WTC11 (cell line): ENCODE measurements at regions not wholly inside any gene's neighbourhood (a gene's known extent, or its start where the extent isn't known, plus 50 kb on each side); places are given as distances from the start of the nearest gene placed in this dataset.

Experiments used
- ATAC-seq: fragments of 200-7000 bp; cut with Tn5 transposase; 2 replicates; pipeline ENCODE4 v1.10.0; 2021; ENCODE audit warnings: mild to moderate bottlenecking, moderate library complexity
- CTCF ChIA-PET: fragments of 300-600 bp; sonication (Branson Sonifier 250); formaldehyde crosslinking; loops from one replicate; lab custom pipeline; 2021; ENCODE audit warnings: antibody characterized with exemption; lab: Charles Lee
- POLR2A ChIA-PET: fragments of 350-600 bp; sonication (Branson Sonifier 250); formaldehyde crosslinking; loops from one replicate; lab custom pipeline; 2021; ENCODE audit warnings: antibody characterized with exemption; lab: Charles Lee
- DNase-seq: peaks from one replicate; pipeline ENCODE4 v3.0.0; 2021; ENCODE audit warnings: low spot score
- H3K27ac Mint-ChIP-seq: 2 replicates; pipeline ENCODE4 v1.8.0; 2021; ENCODE audit warnings: mixed read lengths
- H3K27me3 Mint-ChIP-seq: 2 replicates; pipeline ENCODE4 v1.8.0; 2021; ENCODE audit warnings: low read depth, mild to moderate bottlenecking, moderate library complexity, mixed read lengths
- H3K36me3 Mint-ChIP-seq: 2 replicates; pipeline ENCODE4 v1.8.0; 2021; ENCODE audit warnings: mixed read lengths
- H3K4me1 Mint-ChIP-seq: 2 replicates; pipeline ENCODE4 v1.8.0; 2022; ENCODE audit warnings: mixed read lengths
- H3K4me3 Mint-ChIP-seq: 2 replicates; pipeline ENCODE4 v1.8.0; 2021; ENCODE audit warnings: mild to moderate bottlenecking, moderate library complexity, mixed read lengths
- H3K9me3 Mint-ChIP-seq: 2 replicates; pipeline ENCODE4 v1.8.0; 2021; ENCODE audit warnings: mixed read lengths
- ESRRA ChIP-seq: sonication (generic); formaldehyde crosslinking; IDR thresholded peaks from 2 replicates; pipeline ENCODE4 v1.8.1; 2022; ENCODE audit warnings: mild to moderate bottlenecking, missing genetic modification reagents, borderline replicate concordance
- FOXP1 ChIP-seq: sonication (generic); formaldehyde crosslinking; IDR thresholded peaks from 2 replicates; pipeline ENCODE4 v1.8.0; 2022; ENCODE audit warnings: missing genetic modification reagents, mild to moderate bottlenecking, moderate library complexity, borderline replicate concordance
- GRHL2 ChIP-seq: fragments of 250-450 bp; sonication (Bioruptor Pico); IDR thresholded peaks from 2 replicates; pipeline ENCODE4 v1.8.0; 2022; ENCODE audit warnings: mild to moderate bottlenecking, moderate library complexity; ENCODE audit not compliant: insufficient replicate concordance, severe bottlenecking
- NFATC4 ChIP-seq: fragments of 250-450 bp; sonication (Bioruptor Pico); IDR thresholded peaks from 2 replicates; pipeline ENCODE4 v1.9.0; 2021; ENCODE audit warnings: mild to moderate bottlenecking
- NFE2L1 ChIP-seq: sonication (generic); formaldehyde crosslinking; IDR thresholded peaks from 2 replicates; pipeline ENCODE4 v1.8.1; 2023; ENCODE audit warnings: missing genetic modification reagents
- NR3C1 ChIP-seq: sonication (generic); formaldehyde crosslinking; conservative IDR thresholded peaks from 2 replicates; pipeline ENCODE4 v1.8.1; 2023; ENCODE audit warnings: low read depth, mild to moderate bottlenecking, missing genetic modification reagents
- OVOL2 ChIP-seq: fragments of 250-450 bp; sonication (Bioruptor Pico); IDR thresholded peaks from 2 replicates; pipeline ENCODE4 v1.9.0; 2021; ENCODE audit warnings: mild to moderate bottlenecking, borderline replicate concordance
- RELA ChIP-seq: sonication (generic); formaldehyde crosslinking; IDR thresholded peaks from 2 replicates; pipeline ENCODE4 v1.8.1; 2022; ENCODE audit warnings: missing genetic modification reagents, mild to moderate bottlenecking, borderline replicate concordance
- ZNF219 ChIP-seq: sonication (generic); formaldehyde crosslinking; IDR thresholded peaks from 2 replicates; pipeline ENCODE4 v1.8.0; 2023; ENCODE audit warnings: missing genetic modification reagents, mild to moderate bottlenecking, borderline replicate concordance
- ZNF416 ChIP-seq: fragments of 250-450 bp; sonication (Bioruptor Pico); IDR thresholded peaks from 2 replicates; pipeline ENCODE4 v1.9.0; 2021; ENCODE audit warnings: mild to moderate bottlenecking, inconsistent platforms
- ZNF423 ChIP-seq: fragments of 250-450 bp; sonication (Bioruptor Pico); IDR thresholded peaks from 2 replicates; pipeline ENCODE4 v2.1.2; 2022; ENCODE audit warnings: mild to moderate bottlenecking, moderate library complexity
- TF ChIP-seq, protein P1 (sequence below): fragments of 250-450 bp; sonication (Bioruptor Pico); IDR thresholded peaks from 2 replicates; pipeline ENCODE4 v1.9.0; 2021; ENCODE audit warnings: mild to moderate bottlenecking, borderline replicate concordance
- TF ChIP-seq, protein P2 (sequence below): sonication (generic); formaldehyde crosslinking; IDR thresholded peaks from 2 replicates; pipeline ENCODE4 v1.8.0; 2022; ENCODE audit warnings: mild to moderate bottlenecking, missing genetic modification reagents
- TF ChIP-seq, protein P3 (sequence below): sonication (generic); formaldehyde crosslinking; IDR thresholded peaks from 2 replicates; pipeline ENCODE4 v1.8.1; 2022; ENCODE audit warnings: low read depth, missing genetic modification reagents, borderline replicate concordance
- TF ChIP-seq, protein P4 (sequence below): sonication (generic); formaldehyde crosslinking; IDR thresholded peaks from 2 replicates; pipeline ENCODE4 v1.8.0; 2022; ENCODE audit warnings: missing genetic modification reagents
- TF ChIP-seq, protein P5 (sequence below): sonication (generic); formaldehyde crosslinking; IDR thresholded peaks from 2 replicates; pipeline ENCODE4 v1.8.0; 2023; ENCODE audit warnings: missing genetic modification reagents
- TF ChIP-seq, protein P6 (sequence below): sonication (generic); formaldehyde crosslinking; IDR thresholded peaks from 2 replicates; pipeline ENCODE4 v1.8.0; 2022; ENCODE audit warnings: mild to moderate bottlenecking, missing genetic modification reagents
- TF ChIP-seq, protein P7 (sequence below): sonication (generic); formaldehyde crosslinking; IDR thresholded peaks from 2 replicates; pipeline ENCODE4 v1.8.1; 2022; ENCODE audit warnings: mild to moderate bottlenecking, missing genetic modification reagents, moderate library complexity, borderline replicate concordance
- TF ChIP-seq, protein P8 (sequence below): sonication (generic); formaldehyde crosslinking; IDR thresholded peaks from 2 replicates; pipeline ENCODE4 v1.8.1; 2022; ENCODE audit warnings: mild to moderate bottlenecking, moderate library complexity, missing genetic modification reagents

DNA sequence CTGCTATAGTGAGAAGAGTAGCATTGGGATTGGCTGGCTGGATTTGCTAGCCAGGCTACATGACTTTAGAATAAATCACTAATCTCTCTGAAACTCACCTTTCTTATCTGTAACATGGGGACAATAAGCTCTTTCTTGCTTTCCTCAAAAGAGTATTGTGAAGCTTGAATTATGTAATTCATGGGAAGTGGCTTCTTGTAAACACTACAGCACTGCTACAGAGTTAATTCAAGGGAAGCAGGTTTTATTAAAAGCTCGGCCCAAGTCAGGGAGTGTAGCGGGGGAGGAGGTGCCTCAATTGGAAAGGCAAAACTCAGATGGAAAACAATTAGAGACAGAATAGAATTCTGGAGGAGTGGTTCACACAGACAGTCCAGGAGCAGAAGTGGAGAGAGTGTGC lies 100.9 kb upstream of the CELF4 start:
- peaks cover 42% of the 10 kb centered on the region for H3K4me1 Mint-ChIP-seq
- ATAC-seq (no peak), DNase-seq (no peak)
- POLR2A ChIA-PET, result no interaction called here
- peaks cover 3% of the 10 kb centered on the region; the same call in 1 of the 2 replicates for H3K27me3 Mint-ChIP-seq
- H3K9me3 Mint-ChIP-seq, result peaks cover 7% of the 10 kb centered on the region
- H3K27ac Mint-ChIP-seq, result no peak overlapping the region
- H3K4me3 Mint-ChIP-seq, result no peak overlapping the region
- H3K36me3 Mint-ChIP-seq, result no peaks in the 10 kb centered on the region
- TF ChIP-seq GRHL2 (CRISPR knock-in tag) (no peak), NFE2L1 (CRISPR knock-in tag) (no peak), ZNF219 (no peak), RELA (CRISPR knock-in tag) (no peak), ZNF416 (CRISPR knock-in tag) (no peak), ZNF423 (no peak), NR3C1 (CRISPR knock-in tag) (no peak), FOXP1 (no peak), NFATC4 (CRISPR knock-in tag) (no peak), ESRRA (no peak), OVOL2 (CRISPR knock-in tag) (no peak)
- TF ChIP-seq, protein P1, sequence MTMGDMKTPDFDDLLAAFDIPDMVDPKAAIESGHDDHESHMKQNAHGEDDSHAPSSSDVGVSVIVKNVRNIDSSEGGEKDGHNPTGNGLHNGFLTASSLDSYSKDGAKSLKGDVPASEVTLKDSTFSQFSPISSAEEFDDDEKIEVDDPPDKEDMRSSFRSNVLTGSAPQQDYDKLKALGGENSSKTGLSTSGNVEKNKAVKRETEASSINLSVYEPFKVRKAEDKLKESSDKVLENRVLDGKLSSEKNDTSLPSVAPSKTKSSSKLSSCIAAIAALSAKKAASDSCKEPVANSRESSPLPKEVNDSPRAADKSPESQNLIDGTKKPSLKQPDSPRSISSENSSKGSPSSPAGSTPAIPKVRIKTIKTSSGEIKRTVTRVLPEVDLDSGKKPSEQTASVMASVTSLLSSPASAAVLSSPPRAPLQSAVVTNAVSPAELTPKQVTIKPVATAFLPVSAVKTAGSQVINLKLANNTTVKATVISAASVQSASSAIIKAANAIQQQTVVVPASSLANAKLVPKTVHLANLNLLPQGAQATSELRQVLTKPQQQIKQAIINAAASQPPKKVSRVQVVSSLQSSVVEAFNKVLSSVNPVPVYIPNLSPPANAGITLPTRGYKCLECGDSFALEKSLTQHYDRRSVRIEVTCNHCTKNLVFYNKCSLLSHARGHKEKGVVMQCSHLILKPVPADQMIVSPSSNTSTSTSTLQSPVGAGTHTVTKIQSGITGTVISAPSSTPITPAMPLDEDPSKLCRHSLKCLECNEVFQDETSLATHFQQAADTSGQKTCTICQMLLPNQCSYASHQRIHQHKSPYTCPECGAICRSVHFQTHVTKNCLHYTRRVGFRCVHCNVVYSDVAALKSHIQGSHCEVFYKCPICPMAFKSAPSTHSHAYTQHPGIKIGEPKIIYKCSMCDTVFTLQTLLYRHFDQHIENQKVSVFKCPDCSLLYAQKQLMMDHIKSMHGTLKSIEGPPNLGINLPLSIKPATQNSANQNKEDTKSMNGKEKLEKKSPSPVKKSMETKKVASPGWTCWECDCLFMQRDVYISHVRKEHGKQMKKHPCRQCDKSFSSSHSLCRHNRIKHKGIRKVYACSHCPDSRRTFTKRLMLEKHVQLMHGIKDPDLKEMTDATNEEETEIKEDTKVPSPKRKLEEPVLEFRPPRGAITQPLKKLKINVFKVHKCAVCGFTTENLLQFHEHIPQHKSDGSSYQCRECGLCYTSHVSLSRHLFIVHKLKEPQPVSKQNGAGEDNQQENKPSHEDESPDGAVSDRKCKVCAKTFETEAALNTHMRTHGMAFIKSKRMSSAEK (CRISPR knock-in tag), result no peak
- TF ChIP-seq, protein P2, sequence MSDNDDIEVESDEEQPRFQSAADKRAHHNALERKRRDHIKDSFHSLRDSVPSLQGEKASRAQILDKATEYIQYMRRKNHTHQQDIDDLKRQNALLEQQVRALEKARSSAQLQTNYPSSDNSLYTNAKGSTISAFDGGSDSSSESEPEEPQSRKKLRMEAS, result no peak
- TF ChIP-seq, protein P3, sequence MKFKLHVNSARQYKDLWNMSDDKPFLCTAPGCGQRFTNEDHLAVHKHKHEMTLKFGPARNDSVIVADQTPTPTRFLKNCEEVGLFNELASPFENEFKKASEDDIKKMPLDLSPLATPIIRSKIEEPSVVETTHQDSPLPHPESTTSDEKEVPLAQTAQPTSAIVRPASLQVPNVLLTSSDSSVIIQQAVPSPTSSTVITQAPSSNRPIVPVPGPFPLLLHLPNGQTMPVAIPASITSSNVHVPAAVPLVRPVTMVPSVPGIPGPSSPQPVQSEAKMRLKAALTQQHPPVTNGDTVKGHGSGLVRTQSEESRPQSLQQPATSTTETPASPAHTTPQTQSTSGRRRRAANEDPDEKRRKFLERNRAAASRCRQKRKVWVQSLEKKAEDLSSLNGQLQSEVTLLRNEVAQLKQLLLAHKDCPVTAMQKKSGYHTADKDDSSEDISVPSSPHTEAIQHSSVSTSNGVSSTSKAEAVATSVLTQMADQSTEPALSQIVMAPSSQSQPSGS, result no peak
- TF ChIP-seq, protein P4, sequence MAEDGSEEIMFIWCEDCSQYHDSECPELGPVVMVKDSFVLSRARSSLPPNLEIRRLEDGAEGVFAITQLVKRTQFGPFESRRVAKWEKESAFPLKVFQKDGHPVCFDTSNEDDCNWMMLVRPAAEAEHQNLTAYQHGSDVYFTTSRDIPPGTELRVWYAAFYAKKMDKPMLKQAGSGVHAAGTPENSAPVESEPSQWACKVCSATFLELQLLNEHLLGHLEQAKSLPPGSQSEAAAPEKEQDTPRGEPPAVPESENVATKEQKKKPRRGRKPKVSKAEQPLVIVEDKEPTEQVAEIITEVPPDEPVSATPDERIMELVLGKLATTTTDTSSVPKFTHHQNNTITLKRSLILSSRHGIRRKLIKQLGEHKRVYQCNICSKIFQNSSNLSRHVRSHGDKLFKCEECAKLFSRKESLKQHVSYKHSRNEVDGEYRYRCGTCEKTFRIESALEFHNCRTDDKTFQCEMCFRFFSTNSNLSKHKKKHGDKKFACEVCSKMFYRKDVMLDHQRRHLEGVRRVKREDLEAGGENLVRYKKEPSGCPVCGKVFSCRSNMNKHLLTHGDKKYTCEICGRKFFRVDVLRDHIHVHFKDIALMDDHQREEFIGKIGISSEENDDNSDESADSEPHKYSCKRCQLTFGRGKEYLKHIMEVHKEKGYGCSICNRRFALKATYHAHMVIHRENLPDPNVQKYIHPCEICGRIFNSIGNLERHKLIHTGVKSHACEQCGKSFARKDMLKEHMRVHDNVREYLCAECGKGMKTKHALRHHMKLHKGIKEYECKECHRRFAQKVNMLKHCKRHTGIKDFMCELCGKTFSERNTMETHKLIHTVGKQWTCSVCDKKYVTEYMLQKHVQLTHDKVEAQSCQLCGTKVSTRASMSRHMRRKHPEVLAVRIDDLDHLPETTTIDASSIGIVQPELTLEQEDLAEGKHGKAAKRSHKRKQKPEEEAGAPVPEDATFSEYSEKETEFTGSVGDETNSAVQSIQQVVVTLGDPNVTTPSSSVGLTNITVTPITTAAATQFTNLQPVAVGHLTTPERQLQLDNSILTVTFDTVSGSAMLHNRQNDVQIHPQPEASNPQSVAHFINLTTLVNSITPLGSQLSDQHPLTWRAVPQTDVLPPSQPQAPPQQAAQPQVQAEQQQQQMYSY (CRISPR knock-in tag), result no peak
- TF ChIP-seq, protein P5, sequence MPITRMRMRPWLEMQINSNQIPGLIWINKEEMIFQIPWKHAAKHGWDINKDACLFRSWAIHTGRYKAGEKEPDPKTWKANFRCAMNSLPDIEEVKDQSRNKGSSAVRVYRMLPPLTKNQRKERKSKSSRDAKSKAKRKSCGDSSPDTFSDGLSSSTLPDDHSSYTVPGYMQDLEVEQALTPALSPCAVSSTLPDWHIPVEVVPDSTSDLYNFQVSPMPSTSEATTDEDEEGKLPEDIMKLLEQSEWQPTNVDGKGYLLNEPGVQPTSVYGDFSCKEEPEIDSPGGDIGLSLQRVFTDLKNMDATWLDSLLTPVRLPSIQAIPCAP (CRISPR knock-in tag), result no peak
- TF ChIP-seq, protein P6, sequence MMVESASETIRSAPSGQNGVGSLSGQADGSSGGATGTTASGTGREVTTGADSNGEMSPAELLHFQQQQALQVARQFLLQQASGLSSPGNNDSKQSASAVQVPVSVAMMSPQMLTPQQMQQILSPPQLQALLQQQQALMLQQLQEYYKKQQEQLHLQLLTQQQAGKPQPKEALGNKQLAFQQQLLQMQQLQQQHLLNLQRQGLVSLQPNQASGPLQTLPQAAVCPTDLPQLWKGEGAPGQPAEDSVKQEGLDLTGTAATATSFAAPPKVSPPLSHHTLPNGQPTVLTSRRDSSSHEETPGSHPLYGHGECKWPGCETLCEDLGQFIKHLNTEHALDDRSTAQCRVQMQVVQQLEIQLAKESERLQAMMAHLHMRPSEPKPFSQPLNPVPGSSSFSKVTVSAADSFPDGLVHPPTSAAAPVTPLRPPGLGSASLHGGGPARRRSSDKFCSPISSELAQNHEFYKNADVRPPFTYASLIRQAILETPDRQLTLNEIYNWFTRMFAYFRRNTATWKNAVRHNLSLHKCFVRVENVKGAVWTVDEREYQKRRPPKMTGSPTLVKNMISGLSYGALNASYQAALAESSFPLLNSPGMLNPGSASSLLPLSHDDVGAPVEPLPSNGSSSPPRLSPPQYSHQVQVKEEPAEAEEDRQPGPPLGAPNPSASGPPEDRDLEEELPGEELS (CRISPR knock-in tag), result no peak
- TF ChIP-seq, protein P7, sequence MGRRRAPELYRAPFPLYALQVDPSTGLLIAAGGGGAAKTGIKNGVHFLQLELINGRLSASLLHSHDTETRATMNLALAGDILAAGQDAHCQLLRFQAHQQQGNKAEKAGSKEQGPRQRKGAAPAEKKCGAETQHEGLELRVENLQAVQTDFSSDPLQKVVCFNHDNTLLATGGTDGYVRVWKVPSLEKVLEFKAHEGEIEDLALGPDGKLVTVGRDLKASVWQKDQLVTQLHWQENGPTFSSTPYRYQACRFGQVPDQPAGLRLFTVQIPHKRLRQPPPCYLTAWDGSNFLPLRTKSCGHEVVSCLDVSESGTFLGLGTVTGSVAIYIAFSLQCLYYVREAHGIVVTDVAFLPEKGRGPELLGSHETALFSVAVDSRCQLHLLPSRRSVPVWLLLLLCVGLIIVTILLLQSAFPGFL (CRISPR knock-in tag), result no peak
- TF ChIP-seq, protein P8, sequence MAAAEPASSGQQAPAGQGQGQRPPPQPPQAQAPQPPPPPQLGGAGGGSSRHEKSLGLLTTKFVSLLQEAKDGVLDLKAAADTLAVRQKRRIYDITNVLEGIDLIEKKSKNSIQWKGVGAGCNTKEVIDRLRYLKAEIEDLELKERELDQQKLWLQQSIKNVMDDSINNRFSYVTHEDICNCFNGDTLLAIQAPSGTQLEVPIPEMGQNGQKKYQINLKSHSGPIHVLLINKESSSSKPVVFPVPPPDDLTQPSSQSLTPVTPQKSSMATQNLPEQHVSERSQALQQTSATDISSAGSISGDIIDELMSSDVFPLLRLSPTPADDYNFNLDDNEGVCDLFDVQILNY (CRISPR knock-in tag), result no peak
- CTCF ChIA-PET, result no interaction called here
